ENCODE measurements at regions not wholly inside any gene's neighbourhood (a gene's known extent, or its start where the extent isn't known, plus 50 kb on each side); places are given as distances from the start of the nearest gene placed in this dataset.

DNA sequence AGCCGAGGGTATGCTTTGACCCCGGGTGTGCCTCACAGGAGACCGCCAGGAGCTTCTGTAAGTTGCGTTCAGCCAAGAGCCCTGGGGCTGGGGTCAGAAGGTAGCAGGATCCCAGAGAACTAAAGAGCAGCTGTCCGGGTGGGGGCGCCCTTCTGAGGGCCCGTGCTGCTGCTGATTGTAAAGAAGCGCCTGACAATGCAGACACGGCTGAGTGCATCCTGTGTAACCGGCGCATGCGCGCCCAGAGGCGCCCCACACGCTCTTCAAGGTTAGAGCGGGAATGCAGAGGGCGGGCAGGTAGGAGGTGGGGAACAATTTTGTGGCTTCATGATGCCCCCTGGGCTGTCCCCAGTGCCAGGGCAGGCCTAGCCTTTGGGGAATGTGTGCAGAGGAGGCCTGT, 210.2 kb upstream of the CTBP2 start:
- CTCF ChIA-PET: no interaction called here

DNA sequence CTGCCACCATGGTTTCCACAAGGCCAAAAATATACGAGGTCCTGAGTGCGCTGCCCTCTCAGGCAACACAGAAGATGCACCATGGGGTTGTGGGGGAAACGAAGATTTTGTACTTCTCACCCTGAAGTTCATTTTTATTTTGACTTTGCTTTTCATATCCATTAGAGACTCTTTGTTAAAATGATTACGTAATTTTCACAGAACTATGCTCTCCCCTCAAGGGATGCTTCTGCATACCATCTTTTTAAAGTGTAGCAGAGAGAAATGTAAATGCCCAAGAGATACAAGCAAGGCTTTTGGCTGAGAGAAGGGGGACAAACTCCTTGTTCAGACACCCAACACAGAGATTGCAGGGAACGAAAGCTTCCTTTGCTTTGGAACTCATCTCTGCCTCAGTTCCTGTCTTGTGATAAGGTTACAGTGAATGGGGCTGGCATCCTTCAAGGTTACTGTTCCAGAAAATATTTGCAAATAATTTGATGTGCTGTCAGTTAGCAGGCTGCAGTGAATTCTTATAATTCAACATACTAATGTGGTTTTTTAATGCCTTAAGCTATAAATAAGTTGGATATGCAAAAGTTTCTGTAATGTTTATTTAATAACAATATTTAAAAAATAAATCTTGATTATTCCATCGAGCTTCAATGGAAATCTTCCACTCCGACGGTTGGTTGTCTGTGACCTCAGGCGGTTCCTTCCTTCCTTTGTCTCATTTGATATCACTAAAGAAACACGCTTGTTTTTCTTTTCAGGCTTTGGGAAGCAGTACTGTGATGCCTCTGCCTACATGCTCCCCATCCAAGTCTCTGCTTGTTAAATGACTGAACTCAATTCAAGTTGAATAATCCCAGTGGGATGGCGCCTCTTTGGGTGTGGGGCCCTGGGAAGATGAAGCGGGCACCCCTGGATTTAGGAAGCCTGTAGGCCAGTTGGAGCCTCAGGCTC, 209.3 kb upstream of the CTBP2 start:
- ATAC-seq (no peak), DNase-seq (no peak)
- CTCF ChIA-PET: no interaction called here
- POLR2A ChIA-PET: no interaction called here
- no peaks in the 10 kb centered on the region for H3K27me3 Mint-ChIP-seq (ENCODE audit: low read depth)
- no peak overlapping the region for H3K27ac Mint-ChIP-seq
- H3K9me3 Mint-ChIP-seq (ENCODE audit: insufficient read depth): no peaks in the 10 kb centered on the region
- H3K4me3 Mint-ChIP-seq: no peak overlapping the region
- H3K36me3 Mint-ChIP-seq (ENCODE audit: low read depth): no peaks in the 10 kb centered on the region
- H3K4me1 Mint-ChIP-seq (ENCODE audit: low read depth): no peaks in the 10 kb centered on the region

More for the DNA sequence above, 210.2 kb upstream of the CTBP2 start:
- ATAC-seq (no peak), DNase-seq (no peak)
- no peaks in the 10 kb centered on the region for H3K36me3 Mint-ChIP-seq (ENCODE audit: low read depth)
- no peaks in the 10 kb centered on the region for H3K27me3 Mint-ChIP-seq (ENCODE audit: low read depth)
- H3K4me1 Mint-ChIP-seq (ENCODE audit: low read depth): no peaks in the 10 kb centered on the region
- POLR2A ChIA-PET: no interaction called here
- no peaks in the 10 kb centered on the region for H3K9me3 Mint-ChIP-seq (ENCODE audit: insufficient read depth)
- no peak overlapping the region for H3K27ac Mint-ChIP-seq
- no peak overlapping the region for H3K4me3 Mint-ChIP-seq

DNA sequence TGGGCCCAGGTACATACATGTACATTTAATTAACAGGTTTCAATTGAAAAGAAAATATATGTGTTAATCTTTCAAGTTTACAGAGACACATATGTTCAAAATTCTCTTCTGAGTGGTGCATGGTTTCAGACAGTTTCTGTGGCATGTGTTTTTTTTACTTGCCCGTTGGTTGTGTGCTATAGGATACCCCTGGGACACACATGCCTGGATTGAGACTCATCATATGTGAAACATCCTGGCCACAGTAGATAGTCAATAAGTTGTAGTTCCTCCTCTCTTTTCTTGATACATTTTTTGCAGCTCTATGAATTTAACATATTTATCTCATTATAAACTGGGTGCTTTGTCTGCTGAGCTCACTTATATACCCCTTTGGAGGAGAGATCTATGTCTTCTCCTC, 207.8 kb upstream of the CTBP2 start:
- no peaks in the 10 kb centered on the region for H3K9me3 Mint-ChIP-seq (ENCODE audit: insufficient read depth)
- ATAC-seq (no peak), DNase-seq (no peak)
- CTCF ChIA-PET: no interaction called here
- H3K27me3 Mint-ChIP-seq (ENCODE audit: low read depth): no peaks in the 10 kb centered on the region
- no peaks in the 10 kb centered on the region for H3K36me3 Mint-ChIP-seq (ENCODE audit: low read depth)
- POLR2A ChIA-PET: no interaction called here
- no peak overlapping the region for H3K4me3 Mint-ChIP-seq
- H3K4me1 Mint-ChIP-seq (ENCODE audit: low read depth): no peaks in the 10 kb centered on the region
- H3K27ac Mint-ChIP-seq: no peak overlapping the region

DNA sequence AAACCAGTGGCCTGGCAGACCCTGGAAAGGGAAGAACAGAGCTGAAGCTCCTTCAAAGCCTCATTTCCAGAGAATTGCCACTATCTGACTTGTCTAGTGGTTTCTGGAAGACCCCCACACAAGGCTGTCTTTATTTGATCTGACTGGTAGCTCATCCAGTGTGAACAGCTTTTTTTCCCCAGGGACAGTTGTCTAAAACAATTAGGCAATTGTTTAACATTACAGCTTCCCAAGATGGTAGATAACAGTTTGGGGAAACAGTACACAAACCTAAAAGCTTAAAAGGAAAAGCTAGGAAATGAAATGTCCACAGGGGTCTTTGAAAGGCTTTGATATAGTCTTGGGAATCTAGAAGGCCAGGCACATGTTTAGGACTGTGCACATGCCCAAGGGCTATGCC, 203.4 kb upstream of the CTBP2 start:
- no peaks in the 10 kb centered on the region for H3K4me1 Mint-ChIP-seq (ENCODE audit: low read depth)
- POLR2A ChIA-PET: no interaction called here
- H3K27ac Mint-ChIP-seq: no peak overlapping the region
- no peaks in the 10 kb centered on the region for H3K27me3 Mint-ChIP-seq (ENCODE audit: low read depth)
- CTCF ChIA-PET: no interaction called here
- ATAC-seq: no peak
- H3K36me3 Mint-ChIP-seq (ENCODE audit: low read depth): no peaks in the 10 kb centered on the region
- no peak overlapping the region for H3K4me3 Mint-ChIP-seq
- DNase-seq: no peak
- H3K9me3 Mint-ChIP-seq (ENCODE audit: insufficient read depth): no peaks in the 10 kb centered on the region

DNA sequence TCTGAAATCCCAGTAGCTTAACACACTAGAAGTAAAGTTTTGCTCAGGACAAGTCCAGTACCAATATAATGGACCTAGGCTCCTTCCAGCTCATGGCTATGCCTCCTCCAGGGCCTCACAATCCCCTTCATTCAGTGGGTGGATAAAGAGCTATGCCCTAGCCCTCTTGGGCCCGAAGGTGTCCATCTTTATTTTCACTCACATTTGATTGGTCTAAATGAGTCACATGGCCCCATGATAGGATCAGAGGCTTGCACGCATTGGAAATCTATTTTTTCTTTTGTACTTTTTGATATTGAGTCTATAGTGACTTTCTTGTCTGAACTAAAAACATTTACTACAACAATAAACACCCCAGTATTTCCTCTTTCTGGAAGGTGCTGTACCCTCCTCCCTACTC, 202.6 kb upstream of the CTBP2 start:
- no peak overlapping the region for H3K27ac Mint-ChIP-seq
- H3K9me3 Mint-ChIP-seq (ENCODE audit: insufficient read depth): no peaks in the 10 kb centered on the region
- ATAC-seq (no peak), DNase-seq (no peak)
- no peaks in the 10 kb centered on the region for H3K27me3 Mint-ChIP-seq (ENCODE audit: low read depth)
- ChIA-PET CTCF (no interaction called here), POLR2A (no interaction called here)
- H3K36me3 Mint-ChIP-seq (ENCODE audit: low read depth): no peaks in the 10 kb centered on the region
- no peak overlapping the region for H3K4me3 Mint-ChIP-seq
- H3K4me1 Mint-ChIP-seq (ENCODE audit: low read depth): no peaks in the 10 kb centered on the region

DNA sequence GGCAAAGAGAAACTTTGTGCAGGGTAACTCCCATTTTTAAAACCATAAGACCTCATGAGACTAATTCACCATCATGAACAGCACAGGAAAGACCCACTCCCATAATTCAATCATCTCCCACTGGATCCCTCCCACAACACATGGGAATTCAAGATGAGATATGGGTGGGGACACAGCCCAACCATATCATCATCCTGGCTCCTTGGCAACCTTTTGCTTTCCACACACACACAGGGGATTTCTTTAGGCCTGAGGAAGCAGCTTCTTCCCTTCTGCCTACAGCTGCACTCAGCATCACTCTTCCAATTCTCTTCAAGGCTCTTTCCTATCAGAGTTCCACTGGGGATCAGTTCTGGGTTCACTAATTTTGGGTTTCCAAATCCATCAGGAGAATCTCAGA, 199.0 kb upstream of the CTBP2 start:
- ATAC-seq (no peak), DNase-seq (no peak)
- POLR2A ChIA-PET: no interaction called here
- no peaks in the 10 kb centered on the region for H3K4me1 Mint-ChIP-seq (ENCODE audit: low read depth)
- no peaks in the 10 kb centered on the region for H3K27me3 Mint-ChIP-seq (ENCODE audit: low read depth)
- no peak overlapping the region for H3K4me3 Mint-ChIP-seq
- CTCF ChIA-PET: no interaction called here
- H3K36me3 Mint-ChIP-seq (ENCODE audit: low read depth): no peaks in the 10 kb centered on the region
- H3K27ac Mint-ChIP-seq: no peak overlapping the region
- no peaks in the 10 kb centered on the region for H3K9me3 Mint-ChIP-seq (ENCODE audit: insufficient read depth)

DNA sequence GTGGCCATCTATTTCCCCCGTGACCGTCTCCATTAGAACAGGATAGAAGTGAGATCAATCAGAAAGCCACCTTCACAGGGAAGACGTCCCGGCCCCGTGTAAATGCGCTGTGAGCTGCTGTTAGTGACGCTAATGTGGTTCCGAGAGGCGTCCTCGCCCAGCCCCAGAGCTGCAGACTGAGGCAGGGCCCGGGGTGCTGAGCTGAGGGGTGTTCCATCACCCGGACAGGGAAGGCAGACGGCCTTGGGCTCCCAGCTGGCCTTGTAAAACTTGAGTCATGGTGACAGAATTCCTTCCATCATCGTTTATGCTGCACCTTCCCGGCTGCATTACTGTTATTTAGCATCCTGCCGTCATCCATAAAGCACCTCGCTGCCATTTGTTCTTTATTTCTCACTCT, 195.3 kb upstream of the CTBP2 start:
- Mint-ChIP-seq H3K36me3 (ENCODE audit: low read depth) (no peaks in the 10 kb centered on the region), H3K9me3 (ENCODE audit: insufficient read depth) (no peaks in the 10 kb centered on the region), H3K4me3 (no peak overlapping the region), H3K27me3 (ENCODE audit: low read depth) (no peaks in the 10 kb centered on the region), H3K27ac (no peak overlapping the region), H3K4me1 (ENCODE audit: low read depth) (no peaks in the 10 kb centered on the region)
- POLR2A ChIA-PET: no interaction called here
- CTCF ChIA-PET: no interaction called here
- DNase-seq: no peak
- ATAC-seq: no peak

DNA sequence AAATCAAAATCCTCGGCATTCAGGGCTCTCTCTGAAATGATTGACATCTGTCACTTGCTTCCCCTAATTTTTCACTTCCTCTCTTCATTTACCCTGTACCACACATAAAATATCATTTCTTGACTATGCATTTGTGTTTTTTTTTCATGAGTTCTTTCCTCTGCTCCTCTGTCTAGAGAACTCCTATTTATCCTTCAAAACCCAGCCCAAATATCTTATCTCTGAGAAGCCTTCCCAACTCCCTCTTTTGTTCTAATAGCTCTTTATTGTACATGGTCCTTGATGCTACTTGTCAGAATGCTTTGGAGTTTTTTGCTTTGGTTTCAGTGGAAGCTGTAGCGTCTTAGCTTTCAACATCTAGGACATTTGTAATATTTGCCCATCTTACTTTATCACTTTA, 190.2 kb upstream of the CTBP2 start:
- POLR2A ChIA-PET: no interaction called here

DNA sequence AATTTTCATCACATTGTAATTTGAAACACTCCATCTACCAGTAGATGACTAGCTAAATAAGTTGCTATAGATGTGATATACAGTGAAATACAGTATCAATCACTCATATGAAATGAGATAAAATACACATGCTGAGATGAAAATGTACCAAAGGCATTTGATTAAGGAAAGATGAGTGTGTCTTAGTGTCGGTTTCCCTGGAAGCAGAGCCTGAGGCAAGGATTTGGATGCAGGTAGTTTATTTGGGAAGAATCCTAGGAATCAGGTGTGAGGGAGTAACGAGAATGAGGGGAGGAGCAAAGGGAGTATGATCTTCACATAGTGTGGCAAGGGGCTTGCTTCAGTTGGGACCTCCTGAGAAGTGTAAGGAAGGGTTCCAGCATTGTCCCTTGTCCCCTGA, 188.2 kb upstream of the CTBP2 start:
- no peaks in the 10 kb centered on the region for H3K27me3 Mint-ChIP-seq (ENCODE audit: low read depth)
- ATAC-seq: no peak

More for the DNA sequence above, 190.2 kb upstream of the CTBP2 start:
- no peak for DNase-seq
- no peak overlapping the region for H3K4me3 Mint-ChIP-seq
- H3K27ac Mint-ChIP-seq: no peak overlapping the region
- ATAC-seq: no peak
- H3K27me3 Mint-ChIP-seq (ENCODE audit: low read depth): no peaks in the 10 kb centered on the region
- no peaks in the 10 kb centered on the region for H3K36me3 Mint-ChIP-seq (ENCODE audit: low read depth)
- no peaks in the 10 kb centered on the region for H3K9me3 Mint-ChIP-seq (ENCODE audit: insufficient read depth)
- CTCF ChIA-PET: no interaction called here
- H3K4me1 Mint-ChIP-seq (ENCODE audit: low read depth): no peaks in the 10 kb centered on the region

DNA sequence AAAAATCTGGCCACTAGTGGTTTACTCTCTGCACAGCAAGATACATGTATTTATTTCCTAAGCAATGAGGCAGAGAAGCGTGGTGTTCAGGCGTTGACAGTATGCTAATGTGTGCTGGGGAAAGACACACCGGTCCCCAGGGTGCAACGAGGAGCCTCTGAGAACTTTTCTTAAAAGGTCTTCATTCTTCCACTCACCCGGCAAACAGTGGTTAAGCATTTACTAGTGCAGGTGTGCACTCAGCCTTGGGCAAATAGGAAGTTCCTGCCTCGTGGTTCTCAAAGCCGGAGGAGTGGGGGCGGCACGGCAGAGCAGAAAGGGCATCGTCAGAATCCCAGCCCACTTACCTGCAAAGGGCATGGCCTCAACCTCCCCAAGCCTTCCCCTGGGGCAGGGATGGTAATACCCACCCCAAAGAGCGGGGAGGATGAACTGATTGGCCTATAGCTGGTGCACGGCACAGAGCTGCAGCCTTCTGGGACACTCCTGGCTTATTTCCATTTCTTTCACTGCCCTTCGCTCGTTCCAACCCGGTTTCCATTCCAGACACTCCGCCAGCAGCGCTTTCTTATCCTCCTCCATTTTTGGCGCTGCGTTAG, 184.3 kb upstream of the CTBP2 start:
- ATAC-seq (no peak), DNase-seq (no peak)
- H3K27ac Mint-ChIP-seq: no peak overlapping the region
- no peaks in the 10 kb centered on the region for H3K9me3 Mint-ChIP-seq (ENCODE audit: insufficient read depth)
- ChIA-PET CTCF (interaction anchor here (0.8 to 1.4 kb wide), 2 partner anchors 297 to 352 kb away, joined by 3 read pairs; no protein-coding TSS in a partner anchor), POLR2A (no interaction called here)
- no peaks in the 10 kb centered on the region for H3K4me1 Mint-ChIP-seq (ENCODE audit: low read depth)
- H3K36me3 Mint-ChIP-seq (ENCODE audit: low read depth): no peaks in the 10 kb centered on the region
- no peaks in the 10 kb centered on the region for H3K27me3 Mint-ChIP-seq (ENCODE audit: low read depth)
- H3K4me3 Mint-ChIP-seq: no peak overlapping the region

More for the DNA sequence above, 188.2 kb upstream of the CTBP2 start:
- H3K27ac Mint-ChIP-seq: no peak overlapping the region
- H3K4me1 Mint-ChIP-seq (ENCODE audit: low read depth): no peaks in the 10 kb centered on the region
- no peak overlapping the region for H3K4me3 Mint-ChIP-seq
- no peak for DNase-seq
- H3K9me3 Mint-ChIP-seq (ENCODE audit: insufficient read depth): no peaks in the 10 kb centered on the region
- H3K36me3 Mint-ChIP-seq (ENCODE audit: low read depth): no peaks in the 10 kb centered on the region
- CTCF ChIA-PET: no interaction called here
- POLR2A ChIA-PET: no interaction called here

DNA sequence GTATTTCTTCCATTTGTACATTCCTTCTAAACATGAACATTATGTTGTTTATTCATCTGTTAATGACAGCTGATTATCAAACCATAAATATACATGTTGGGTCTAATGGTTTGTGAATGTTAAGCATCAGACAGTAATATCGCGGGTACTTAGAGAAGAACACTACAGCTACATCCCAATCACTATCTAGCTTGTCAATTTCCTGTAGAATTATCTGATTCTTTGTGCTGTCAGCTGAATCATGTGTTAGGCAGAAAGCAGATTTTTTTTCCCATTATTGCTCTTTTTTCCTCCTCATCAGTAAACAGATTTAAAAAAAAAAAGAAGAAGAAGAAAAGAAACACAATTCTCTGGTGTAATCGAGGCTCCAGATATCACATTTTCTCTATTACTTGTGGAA, 183.6 kb upstream of the CTBP2 start:
- DNase-seq: no peak
- CTCF ChIA-PET: interaction anchor here (0.8 to 1.4 kb wide), 2 partner anchors 296 to 352 kb away, joined by 3 read pairs; no protein-coding TSS in a partner anchor
- POLR2A ChIA-PET: no interaction called here
- Mint-ChIP-seq H3K27ac (no peak overlapping the region), H3K4me3 (no peak overlapping the region), H3K4me1 (ENCODE audit: low read depth) (no peaks in the 10 kb centered on the region), H3K27me3 (ENCODE audit: low read depth) (no peaks in the 10 kb centered on the region), H3K36me3 (ENCODE audit: low read depth) (no peaks in the 10 kb centered on the region), H3K9me3 (ENCODE audit: insufficient read depth) (no peaks in the 10 kb centered on the region)
- ATAC-seq: no peak

DNA sequence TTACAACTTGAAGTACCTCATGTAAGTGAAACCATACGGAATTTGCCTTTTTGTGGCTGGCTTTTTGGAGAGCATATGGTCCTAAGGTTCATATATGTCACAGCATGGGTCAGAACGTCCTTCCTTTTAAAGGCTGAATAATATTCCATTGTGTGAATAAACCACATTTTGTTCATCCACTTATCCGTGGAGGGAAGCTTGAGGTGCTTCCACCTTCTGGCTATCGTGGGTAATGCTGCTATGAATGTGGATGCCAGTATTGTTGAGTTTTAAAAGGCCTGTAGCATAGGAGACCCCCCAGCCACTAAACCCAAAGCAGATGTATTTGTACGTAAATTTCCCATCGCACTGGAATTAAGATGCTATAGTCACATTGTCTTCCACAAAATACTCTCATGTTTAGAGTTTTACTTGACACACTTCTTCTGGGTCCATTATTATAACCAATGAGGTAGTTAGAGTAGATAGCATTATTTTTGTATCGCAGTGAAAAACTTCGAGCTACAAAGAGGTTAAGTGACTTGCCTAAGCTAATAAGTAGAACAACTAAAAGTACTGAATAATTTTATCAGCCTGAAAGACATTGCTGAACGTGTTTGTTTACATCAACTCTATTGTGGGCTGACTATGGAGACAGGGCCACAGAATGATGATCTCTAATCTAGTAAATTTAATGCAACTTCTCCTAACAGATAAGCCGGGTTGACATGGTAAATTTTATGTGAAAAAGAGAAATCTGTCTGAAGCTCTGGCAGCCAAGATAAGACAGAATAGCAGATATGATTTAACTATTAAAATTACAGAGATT, 183.0 kb upstream of the CTBP2 start:
- ChIA-PET CTCF (interaction anchor here (0.8 to 1.4 kb wide), 2 partner anchors 295 to 351 kb away, joined by 3 read pairs; no protein-coding TSS in a partner anchor), POLR2A (no interaction called here)
- no peak overlapping the region for H3K4me3 Mint-ChIP-seq
- H3K27me3 Mint-ChIP-seq (ENCODE audit: low read depth): no peaks in the 10 kb centered on the region
- DNase-seq: no peak
- no peak overlapping the region for H3K27ac Mint-ChIP-seq
- H3K9me3 Mint-ChIP-seq (ENCODE audit: insufficient read depth): no peaks in the 10 kb centered on the region
- H3K36me3 Mint-ChIP-seq (ENCODE audit: low read depth): no peaks in the 10 kb centered on the region
- H3K4me1 Mint-ChIP-seq (ENCODE audit: low read depth): no peaks in the 10 kb centered on the region
- no peak for ATAC-seq
